HG02981 (cell line): ENCODE measurements at regions not wholly inside any gene's neighbourhood (a gene's known extent, or its start where the extent isn't known, plus 50 kb on each side); places are given as distances from the start of the nearest gene placed in this dataset.

Source experiments
- ATAC-seq: cut with Tn5 transposase; IDR thresholded peaks from one replicate; pipeline ENCODE4 v1.9.1; 2021; ENCODE audit warnings: mild to moderate bottlenecking, moderate library complexity; ENCODE audit not compliant: unreplicated experiment

DNA sequence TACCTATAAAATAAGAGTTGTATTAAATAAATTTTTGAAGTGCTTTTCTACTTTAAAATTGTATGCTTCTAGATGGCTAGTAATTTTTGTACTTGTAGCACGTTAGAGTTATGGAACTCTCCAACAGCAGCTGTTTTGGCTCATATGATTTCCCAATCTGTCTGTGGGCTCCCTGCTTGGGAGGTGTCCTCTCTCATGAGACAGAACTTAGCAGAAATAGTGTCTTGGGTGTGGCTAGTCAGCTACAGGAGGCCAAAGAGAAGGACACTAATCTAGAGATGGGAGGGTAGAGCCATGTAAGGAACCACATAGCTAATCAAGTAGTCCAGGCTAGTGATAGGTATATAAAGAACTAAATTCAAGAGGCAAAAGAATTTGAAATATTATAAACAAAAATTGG, 78.4 kb upstream of the DAB2 start:
- no peak for ATAC-seq

DNA sequence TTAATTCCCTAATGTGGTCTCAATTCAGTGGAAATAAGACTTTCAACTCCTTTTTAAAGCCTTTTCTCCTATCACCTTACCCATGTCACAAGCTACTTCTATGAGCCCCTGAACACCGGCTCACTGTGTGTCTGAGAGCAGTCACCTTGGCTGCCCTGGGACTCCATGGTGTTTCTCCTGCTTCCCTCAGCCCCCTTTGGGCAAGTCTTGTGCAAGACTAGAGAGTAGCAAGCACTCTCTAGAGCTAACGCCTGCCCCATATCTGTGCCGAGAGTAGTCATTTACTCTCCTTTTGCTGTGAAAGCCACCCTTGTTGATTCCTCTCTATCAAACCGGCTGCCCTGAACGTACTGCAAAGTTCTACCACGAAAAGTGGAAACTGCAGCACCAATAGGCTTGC, 77.9 kb upstream of the DAB2 start:
- no peak for ATAC-seq

DNA sequence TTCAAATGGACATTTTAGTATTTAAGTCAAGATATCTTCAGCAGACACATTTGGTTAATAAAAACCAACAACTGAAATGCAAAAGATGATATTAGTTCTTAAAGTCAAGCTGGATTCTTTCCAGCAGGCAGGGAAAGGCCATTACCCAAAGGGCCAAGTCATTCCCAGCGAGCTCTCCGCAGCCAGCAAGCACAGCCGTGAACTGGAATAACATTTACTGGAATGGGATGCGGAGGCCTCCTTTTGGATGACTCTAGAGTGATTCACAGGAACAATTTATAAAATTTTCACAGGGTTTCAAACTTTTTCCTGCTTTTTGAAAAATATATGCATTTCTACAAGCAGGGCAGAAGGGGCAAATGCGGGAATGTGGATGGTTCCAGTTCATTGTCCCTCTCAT, 76.6 kb upstream of the DAB2 start:
- ATAC-seq = no peak

DNA sequence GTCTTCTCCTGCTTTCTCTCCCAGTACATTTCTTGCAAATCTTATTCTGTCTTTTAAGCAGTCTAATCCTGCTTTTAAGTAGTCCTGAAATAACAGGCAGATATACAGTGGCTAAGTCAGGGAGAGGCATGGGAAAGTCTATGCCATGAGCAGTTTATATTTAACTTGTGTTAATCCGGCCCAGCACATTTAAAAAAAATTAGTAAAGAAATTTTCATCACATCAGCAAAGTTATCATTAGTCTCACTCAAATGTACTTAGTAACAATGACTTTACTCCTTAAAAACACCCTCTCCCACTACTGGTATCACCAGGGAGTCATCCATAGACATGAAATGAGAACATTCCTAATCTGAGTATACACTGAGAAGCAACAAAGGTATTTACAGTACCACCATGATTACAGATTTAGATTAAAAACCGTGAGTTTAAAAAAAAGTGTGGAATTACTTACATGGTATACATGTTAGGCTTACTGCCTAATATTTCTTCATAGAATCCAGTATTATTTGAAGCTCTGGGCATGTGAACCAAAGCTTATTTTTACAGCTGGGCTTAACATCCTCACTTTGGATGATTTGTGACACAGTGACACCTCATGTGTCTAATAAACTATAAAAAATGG, 75.9 kb upstream of the DAB2 start:
- ATAC-seq = no peak

DNA sequence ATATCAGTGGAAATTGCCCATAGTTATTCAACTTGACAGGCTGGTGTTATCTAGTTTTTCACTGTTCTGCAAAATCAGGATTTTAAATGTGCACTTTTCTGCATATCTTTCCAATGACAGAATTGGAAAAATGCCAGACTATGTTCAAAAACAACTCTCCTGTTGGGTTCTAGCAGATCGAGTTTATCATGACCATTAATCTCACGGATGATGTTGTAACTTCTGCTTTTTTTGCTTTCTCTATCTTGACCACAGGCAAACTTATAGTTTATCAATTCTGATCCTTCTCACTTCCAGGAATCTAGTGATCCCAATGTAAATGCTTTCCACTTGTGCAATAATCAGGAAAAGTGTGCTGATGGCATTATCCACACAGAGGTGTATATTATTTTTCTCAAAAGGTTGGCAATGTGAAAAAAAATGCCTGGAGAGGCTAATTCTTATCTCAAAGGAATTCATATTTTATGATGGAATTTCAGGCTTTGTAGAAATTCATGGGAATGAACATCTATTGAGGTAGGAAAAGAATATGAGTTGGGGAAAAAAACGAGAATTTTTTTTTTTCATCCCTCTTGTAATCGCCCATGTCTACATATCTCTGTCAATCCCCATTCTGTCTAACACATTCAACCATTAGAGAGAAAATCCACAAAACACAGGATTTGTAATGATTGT, 73.6 kb upstream of the DAB2 start:
- no peak for ATAC-seq

DNA sequence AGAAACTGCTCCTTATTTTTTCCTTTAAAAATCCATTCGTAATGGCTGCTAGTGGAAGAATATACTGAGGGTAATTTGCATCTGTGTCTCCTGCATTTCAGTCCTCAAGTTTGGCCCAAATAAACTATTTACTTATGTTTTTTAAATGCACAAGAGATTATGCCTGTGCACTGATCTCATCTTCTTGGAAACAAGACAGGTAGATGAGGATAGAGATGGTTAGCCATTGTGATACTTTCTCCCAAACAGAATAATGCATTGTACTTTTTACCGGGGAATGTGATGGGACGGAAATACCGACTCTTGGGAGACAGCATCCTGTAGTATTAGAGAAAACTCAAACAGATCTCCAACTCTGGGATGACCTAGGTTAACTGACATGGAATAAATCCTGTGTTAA, 72.5 kb upstream of the DAB2 start:
- no peak for ATAC-seq

DNA sequence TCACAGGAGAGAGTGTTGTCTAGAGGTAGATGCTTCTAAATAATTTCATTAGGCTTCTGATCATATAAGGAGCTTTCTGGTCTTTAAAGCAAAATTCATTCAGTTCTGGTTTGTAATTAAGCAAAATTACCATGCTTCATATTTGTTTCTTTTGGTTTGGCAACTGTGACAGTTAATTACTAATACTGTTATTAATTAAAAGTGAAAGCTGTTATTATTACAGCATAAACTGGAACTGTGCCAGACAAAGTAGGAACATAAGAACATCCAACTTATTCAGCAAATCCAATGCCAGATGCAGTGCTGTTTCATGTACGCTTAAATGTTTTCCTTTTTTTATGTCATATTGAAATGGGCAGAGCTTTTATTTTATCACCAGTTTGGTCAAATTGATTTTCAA, 70.4 kb upstream of the DAB2 start:
- no peak for ATAC-seq

DNA sequence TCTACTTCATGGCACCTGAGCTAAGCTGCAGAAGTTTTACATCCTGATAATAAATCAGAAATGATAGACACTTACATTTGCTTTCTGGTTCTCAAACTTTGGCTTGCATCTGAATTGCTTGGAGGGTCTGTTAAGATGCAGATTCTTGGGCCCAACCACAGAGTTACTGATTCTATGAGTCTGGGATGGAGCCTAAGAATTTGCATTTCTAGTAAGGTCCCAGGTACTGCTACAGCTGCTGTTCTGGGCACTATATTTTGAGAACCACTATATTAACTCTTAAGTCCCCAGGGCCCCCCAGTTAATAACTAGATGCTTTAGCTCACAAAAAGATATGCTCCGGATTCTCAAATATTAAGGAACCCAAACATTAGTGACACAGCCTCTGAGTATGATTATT, 69.8 kb upstream of the DAB2 start:
- ATAC-seq = no peak

DNA sequence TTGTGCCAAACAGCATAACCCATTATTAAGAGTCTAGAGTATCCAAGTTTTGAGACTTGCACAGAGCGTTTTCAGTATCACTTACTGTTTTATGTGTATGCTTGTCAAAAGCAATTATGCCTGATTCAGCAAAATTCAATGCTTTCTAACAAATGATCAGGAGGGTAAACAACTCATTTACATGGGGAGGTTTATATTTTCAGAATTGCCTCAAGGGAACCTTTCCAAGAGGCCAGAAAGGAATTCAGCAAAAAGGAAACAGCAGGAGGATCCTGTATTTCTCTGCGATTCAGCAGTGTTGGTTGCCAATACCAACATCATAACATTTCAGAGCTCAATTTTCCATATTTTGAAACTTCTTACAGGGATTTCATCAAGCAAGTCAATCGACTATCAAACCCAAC, 69.3 kb upstream of the DAB2 start:
- no peak for ATAC-seq

DNA sequence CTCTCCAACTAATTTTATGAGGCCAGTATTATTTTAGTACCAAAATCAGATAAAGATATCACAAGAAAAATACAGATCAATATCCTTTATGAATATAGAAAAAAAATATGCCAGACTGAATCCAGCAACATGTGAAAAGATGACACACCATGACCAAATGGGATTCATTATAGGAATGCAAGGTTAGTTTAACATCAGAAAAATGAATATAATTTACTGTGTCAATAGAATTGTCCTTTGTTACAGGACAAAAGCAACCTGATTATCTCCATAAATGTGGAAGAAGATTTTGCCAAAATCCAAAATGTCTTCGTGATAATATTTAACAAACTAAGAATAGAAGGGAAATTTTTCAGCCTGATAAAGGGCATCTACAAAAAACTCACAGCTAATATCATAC, 66.4 kb upstream of the DAB2 start:
- ATAC-seq = no peak

DNA sequence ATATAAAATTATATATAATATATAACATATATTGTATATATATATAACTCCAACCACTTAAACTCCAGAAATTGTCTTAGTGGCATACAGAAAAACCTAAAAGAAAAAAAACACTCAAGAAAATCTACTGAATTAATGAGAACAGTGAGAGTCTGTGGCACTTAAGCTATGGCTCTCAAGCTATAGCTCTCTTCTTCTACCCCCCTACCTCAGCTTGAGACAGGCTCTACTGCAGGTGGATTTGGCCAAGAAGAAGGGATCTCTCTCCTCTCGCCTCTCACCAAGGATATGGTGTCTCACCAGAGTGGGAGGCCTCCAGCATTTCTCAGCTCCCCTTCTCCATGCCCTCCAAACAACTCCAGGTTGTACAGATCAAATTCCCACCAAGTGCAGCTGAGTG, 64.5 kb upstream of the DAB2 start:
- ATAC-seq = no peak

DNA sequence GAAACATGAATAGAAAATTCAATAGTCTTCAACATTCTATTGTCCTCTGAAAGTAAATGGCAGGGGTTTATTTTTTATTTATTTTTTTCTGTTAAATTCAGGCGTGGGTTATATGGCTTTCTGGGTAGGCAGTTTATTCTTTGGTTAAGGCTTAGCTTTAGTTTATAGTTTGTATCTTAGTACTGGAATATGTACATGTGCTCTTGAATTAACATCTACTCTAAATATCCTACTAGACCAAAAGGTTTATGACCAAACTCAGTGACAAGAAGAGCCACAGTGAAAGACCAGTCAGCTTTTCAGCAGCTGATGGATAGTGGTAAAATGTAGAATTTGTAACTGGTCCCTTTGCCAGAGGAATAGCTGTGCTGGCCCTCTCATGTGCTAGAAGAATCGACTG, 62.0 kb upstream of the DAB2 start:
- ATAC-seq = no peak

DNA sequence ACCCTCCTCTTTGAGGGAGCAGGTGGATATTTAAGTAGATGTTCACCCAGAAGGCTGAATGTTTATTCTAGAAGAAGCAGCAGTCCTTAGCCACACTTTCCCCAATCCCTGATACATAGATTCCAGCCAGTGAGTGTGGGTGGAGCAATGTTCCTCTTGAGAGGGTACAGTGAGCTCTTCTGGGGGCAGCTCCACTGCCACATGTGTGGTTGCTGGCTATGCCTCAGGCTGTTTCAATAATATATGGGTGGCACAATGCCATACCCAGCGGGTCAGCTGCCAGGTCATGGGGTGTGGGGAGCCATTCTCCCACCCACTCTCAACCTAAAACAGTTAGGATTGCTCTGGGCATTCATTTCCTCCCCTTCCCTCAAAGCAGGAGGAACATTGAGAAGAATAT, 61.6 kb upstream of the DAB2 start:
- no peak for ATAC-seq

DNA sequence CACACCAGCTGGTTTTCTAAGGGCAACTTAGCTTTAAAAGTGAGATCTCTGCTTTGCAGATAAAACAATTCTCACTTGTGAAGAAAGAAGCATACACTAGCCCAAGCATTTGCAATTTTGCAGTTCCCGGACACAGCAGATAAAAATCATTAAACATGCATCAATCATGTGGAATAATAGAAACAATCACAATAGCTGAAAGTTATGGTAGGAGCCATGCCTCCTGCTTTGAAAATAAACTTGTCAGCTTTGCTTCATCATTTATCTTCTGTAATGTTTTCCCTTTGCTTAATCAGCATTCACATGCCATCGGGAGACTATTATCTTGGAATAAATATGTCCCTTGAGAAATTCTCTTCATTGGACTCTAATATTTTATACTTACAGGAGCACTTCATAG, 60.3 kb upstream of the DAB2 start:
- ATAC-seq = no peak

DNA sequence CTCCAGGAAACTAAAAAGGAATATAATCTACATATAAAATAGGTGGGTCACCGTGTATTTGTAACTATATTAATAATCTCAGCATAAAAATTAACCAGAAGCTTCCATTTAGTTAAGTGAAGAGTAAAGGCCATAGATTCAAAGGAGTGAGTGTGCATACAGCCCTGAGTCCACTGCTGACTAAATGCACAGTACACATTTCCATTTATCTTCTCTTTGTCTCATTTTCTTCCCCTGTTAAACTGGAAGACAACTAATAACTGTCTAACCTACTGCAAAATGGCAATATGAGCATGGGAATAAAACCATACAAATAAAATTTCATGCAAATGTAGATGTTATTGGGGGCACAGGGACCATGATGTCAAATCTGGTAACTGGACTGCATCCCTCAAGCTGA, 59.9 kb upstream of the DAB2 start:
- ATAC-seq = no peak

DNA sequence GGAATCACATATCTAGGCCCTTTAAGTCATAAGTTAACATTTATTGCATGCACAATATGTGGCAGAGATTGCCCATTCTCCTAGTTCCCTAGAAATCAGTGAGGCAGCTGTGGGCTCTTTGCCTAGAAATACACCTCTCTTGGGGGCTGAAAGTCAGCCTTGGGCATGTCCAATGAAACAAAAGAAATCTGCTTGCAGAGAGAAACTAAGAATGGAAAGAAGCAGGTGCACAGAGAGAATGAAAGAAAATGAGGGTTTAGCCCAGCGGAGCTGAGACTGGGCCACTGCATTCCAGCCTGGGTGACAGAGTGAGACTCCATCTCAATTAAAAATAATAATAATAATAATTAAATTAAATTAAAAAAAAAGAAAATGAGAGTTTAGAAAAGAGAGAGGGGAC, 57.3 kb upstream of the DAB2 start:
- ATAC-seq = no peak

DNA sequence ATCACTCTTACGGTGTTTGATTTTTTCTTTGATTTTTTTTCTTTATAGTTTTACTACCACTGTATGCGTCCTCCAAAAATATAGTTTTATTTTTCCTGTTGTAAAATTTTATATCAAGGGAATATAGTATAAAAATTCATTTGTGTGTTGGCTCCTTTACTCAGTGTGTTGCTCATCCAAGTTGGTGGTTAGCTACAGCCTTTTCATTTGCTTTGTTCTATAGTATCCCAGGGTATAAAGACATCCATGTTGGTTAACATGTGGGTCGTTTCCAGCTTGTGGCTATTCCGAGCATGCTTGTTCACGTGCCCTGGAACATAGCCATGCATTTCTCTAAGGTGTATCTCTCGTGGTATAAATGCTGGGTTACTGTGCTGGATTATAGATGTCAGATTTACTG, 54.8 kb upstream of the DAB2 start:
- ATAC-seq = no peak

DNA sequence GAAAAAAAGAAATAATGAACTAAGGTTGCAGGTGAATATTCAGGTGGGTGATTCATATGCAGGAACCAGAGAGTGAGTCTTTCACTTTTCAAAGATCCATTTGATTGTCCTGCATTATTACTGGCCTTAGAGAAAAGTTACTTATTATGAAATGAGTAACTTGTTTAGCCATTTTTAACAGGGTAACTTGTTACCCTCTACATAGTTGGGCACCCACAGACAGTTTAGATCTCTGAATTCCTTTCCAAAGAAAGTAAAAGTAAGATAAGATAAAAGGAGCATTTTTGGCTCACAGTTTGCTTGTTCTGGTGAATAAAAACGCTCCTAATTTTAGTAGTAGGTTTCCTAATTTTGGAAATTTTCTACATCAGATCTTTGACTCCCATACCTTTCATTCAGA, 54.1 kb upstream of the DAB2 start:
- no peak for ATAC-seq

DNA sequence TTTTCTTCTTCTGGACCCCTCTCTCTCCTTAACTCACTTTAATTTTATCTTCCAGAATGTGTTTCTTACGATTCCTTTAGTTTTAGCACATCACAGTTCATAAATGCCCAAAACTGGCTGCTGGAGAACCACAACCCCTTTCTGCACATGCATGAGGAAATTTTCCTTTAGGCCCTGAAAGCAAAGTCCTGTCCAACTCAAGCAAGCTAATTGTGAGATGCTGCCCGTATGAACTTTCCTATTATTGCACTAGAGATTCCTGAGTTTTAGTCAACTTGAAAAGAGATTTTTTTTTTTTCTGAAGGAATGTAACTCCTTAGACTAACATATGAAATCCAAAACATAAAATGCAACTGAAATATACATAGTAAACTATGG, 52.1 kb upstream of the DAB2 start:
- no peak for ATAC-seq

DNA sequence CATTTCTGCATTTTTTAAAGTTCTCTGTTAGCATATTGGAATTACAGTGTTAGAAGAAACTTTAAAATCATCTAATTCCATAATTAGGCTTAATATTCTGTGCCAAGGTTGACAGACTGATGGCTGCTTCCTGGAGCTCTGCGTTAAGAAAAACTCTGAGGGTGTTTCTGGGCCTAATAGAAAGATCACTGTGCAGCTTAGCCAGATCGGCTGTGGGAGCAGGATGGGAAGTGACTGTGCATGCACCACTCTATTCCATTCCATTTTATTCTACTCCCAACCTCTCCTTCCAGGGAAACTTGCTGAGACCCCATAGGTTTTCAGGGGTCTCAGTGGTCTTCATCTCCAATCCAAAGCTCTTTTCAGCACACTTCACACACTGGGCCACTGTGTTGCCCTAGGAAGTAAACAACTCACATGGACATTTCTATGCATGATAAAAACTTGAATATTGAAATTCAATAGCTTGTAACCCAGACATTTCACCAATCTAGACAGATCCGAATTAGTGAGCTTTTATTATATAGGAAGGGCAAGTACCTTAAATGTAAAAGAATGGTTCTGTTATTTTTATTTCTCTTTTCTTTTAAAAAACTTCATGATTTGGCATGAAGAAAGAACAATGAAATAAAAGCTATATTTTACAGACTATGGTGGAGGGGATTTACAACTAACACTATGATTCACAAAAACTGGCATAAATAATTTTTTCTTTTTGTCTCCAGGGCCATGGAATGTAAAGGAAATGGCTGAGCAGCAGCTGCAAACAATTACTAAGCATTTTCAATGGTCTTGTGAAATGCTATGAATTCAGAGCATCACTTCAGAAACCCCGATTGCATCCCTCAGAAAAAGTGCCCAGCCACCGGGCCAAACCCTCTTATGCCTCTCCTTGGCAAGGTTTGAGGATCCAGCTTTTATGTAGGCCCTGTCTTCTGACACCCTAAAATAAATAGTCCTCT, 51.4 kb upstream of the DAB2 start:
- ATAC-seq = no peak

DNA sequence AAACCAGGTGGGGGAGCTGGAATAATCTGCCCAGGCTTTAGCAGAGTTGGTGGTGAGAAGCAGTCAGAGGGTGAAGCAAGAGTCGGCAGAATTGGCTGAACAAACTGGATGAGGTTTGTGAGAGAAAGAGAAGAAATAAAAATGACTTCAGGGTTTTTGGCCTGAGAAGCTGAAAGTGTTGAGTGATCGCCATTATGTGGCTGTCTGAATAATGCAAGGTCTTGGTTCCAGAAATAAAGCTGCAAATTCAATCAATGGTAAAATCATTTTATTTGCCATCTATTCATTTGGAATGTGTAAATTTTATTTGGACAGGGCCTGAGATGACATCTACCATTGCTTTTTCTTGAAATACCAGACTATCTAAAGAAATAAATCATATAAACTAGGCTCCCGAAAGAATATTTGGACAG, 50.4 kb upstream of the DAB2 start:
- ATAC-seq = no peak
